Keratinocyte (primary cell): ENCODE measurements at regions not wholly inside any gene's neighbourhood (a gene's known extent, or its start where the extent isn't known, plus 50 kb on each side); places are given as distances from the start of the nearest gene placed in this dataset.
"Not testable (repeated sequence)": the region's sequence is repeated elsewhere in the genome, so short reads cannot be mapped to it uniquely, and the experiment has no call there.

Experiments
- DNase-seq: peaks from one replicate; pipeline ENCODE4 v3.0.0-alpha.2; 2011; ENCODE audit warnings: low read depth, missing footprints, low spot score
- FAIRE-seq: peaks from 2 replicates; lab custom pipeline; 2011; peaks lifted over from hg19 to GRCh38; lab: Jason Lieb, UNC
- H2AFZ ChIP-seq: 2 replicates; pipeline ENCODE4 v1.6.0; 2012; ENCODE audit warnings: low read length, control low read depth, inconsistent platforms; ENCODE audit not compliant: control insufficient read depth
- H3K27ac ChIP-seq: 2 replicates; pipeline ENCODE4 v1.5.1; 2011; ENCODE audit warnings: low read length; ENCODE audit not compliant: control insufficient read depth, insufficient read depth
- H3K27me3 ChIP-seq: 3 replicates; pipeline ENCODE4 v1.6.0; 2011; ENCODE audit warnings: low read length; ENCODE audit not compliant: control insufficient read depth, insufficient read depth; ENCODE audit errors: extremely low read depth
- H3K36me3 ChIP-seq, 2 experiments: 2 replicates in 1 of 2; 3 replicates in 1 of 2; pipeline ENCODE4 v1.5.1; 2011; ENCODE audit warnings: low read length in 2 of 2, mild to moderate bottlenecking in 1 of 2; ENCODE audit not compliant: control insufficient read depth in 2 of 2, insufficient read depth in 2 of 2; ENCODE audit errors: extremely low read depth in 1 of 2
- H3K4me1 ChIP-seq: 3 replicates; pipeline ENCODE4 v1.5.1; 2011; ENCODE audit warnings: low read length; ENCODE audit not compliant: control insufficient read depth, insufficient read depth; ENCODE audit errors: extremely low read depth
- H3K4me2 ChIP-seq: 3 replicates; pipeline ENCODE4 v1.6.0; 2011; ENCODE audit warnings: low read depth, low read length; ENCODE audit not compliant: control insufficient read depth, insufficient read depth; ENCODE audit errors: extremely low read depth
- H3K4me3 ChIP-seq, 3 experiments: fragments of 200-600 bp in 1 of 3; sonication (generic) in 1 of 3; 2 replicates in 2 of 3; 3 replicates in 1 of 3; pipeline ENCODE4 v1.5.1; 2011 to 2016; ENCODE audit warnings: low read length in 3 of 3, mild to moderate bottlenecking in 3 of 3, control low read depth in 2 of 3, inconsistent platforms in 1 of 3, low read depth in 1 of 3, mixed read lengths in 1 of 3, mixed run types in 1 of 3, moderate library complexity in 1 of 3; ENCODE audit not compliant: control insufficient read depth in 2 of 3, insufficient read depth in 2 of 3; ENCODE audit errors: extremely low read depth in 1 of 3
- H3K79me2 ChIP-seq: 2 replicates; pipeline ENCODE4 v1.6.0; 2012; ENCODE audit warnings: low read length; ENCODE audit not compliant: control insufficient read depth, insufficient read depth
- H3K9ac ChIP-seq: 3 replicates; pipeline ENCODE4 v1.6.0; 2011; ENCODE audit warnings: low read length; ENCODE audit not compliant: control insufficient read depth, insufficient read depth; ENCODE audit errors: extremely low read depth
- H3K9me1 ChIP-seq: 3 replicates; pipeline ENCODE4 v1.6.0; 2011; ENCODE audit warnings: low read length; ENCODE audit not compliant: control insufficient read depth, insufficient read depth; ENCODE audit errors: extremely low read depth
- H3K9me3 ChIP-seq: 2 replicates; pipeline ENCODE4 v1.5.1; 2012; ENCODE audit warnings: low read depth, low read length; ENCODE audit not compliant: control insufficient read depth
- H4K20me1 ChIP-seq: 3 replicates; pipeline ENCODE4 v1.6.0; 2011; ENCODE audit warnings: low read length; ENCODE audit not compliant: control insufficient read depth, insufficient read depth; ENCODE audit errors: extremely low read depth
- EZH2 ChIP-seq: IDR thresholded peaks from one replicate; pipeline ENCODE4 v1.6.1; 2012; ENCODE audit warnings: inconsistent platforms, mild to moderate bottlenecking, low read length, moderate library complexity
- dilution Hi-C: fragments of 300-500 bp; cut with MboI; formaldehyde crosslinking; loops from one replicate; pipeline ENCODE4 v1.7.0; 2020; ENCODE audit warnings: low sequenced_read_pairs; ENCODE audit not compliant: extremely low pct_ligation_motif_present
- TF ChIP-seq, protein P1 (sequence below), 3 experiments: IDR thresholded peaks in 1 of 3; conservative IDR thresholded peaks in 1 of 3; optimal IDR thresholded peaks in 1 of 3; 2 replicates in 2 of 3; 3 replicates in 1 of 3; pipeline versions ENCODE3 to v1.5.1; 2011; ENCODE audit warnings: low read length in 3 of 3, mild to moderate bottlenecking in 3 of 3, moderate library complexity in 2 of 3, control low read depth in 1 of 3, inconsistent platforms in 1 of 3; ENCODE audit not compliant: insufficient read depth in 2 of 3; ENCODE audit errors: extremely low read depth in 1 of 3

- H3K79me2 ChIP-seq = no peaks in the 10 kb centered on the region
- no peaks in the 10 kb centered on the region for H3K9me3 ChIP-seq
- H3K27ac ChIP-seq = no peak overlapping the region
- H3K27me3 ChIP-seq = no peaks in the 10 kb centered on the region
- H3K4me1 ChIP-seq = no peaks in the 10 kb centered on the region
- no peak overlapping the region for H2AFZ ChIP-seq
- FAIRE-seq (no peak), DNase-seq (no peak)
- no peaks in the 10 kb centered on the region for H3K9me1 ChIP-seq
- no peak overlapping the region for H3K4me3 ChIP-seq
- no peaks in the 10 kb centered on the region for H4K20me1 ChIP-seq
- H3K36me3 ChIP-seq = no peaks in the 10 kb centered on the region
- H3K9ac ChIP-seq = no peak overlapping the region
- TF ChIP-seq EZH2 = no peak
- TF ChIP-seq, protein P1, sequence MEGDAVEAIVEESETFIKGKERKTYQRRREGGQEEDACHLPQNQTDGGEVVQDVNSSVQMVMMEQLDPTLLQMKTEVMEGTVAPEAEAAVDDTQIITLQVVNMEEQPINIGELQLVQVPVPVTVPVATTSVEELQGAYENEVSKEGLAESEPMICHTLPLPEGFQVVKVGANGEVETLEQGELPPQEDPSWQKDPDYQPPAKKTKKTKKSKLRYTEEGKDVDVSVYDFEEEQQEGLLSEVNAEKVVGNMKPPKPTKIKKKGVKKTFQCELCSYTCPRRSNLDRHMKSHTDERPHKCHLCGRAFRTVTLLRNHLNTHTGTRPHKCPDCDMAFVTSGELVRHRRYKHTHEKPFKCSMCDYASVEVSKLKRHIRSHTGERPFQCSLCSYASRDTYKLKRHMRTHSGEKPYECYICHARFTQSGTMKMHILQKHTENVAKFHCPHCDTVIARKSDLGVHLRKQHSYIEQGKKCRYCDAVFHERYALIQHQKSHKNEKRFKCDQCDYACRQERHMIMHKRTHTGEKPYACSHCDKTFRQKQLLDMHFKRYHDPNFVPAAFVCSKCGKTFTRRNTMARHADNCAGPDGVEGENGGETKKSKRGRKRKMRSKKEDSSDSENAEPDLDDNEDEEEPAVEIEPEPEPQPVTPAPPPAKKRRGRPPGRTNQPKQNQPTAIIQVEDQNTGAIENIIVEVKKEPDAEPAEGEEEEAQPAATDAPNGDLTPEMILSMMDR (optimal IDR thresholded peaks at IDR 0.05 in 1 of 3, IDR thresholded peaks at IDR 0.05 in 1 of 3, conservative IDR thresholded peaks at IDR 0.05 in 1 of 3; ENCODE audit: extremely low read depth in 1 of 3, insufficient read depth in 2 of 3, low read length in 3 of 3) = no peak
- no peak overlapping the region for H3K4me2 ChIP-seq
- dilution Hi-C loops = no loop called here
Observed at GRCh38 chrX:131649741-131650140, 105.9 kb downstream of the OR13H1 start.

GRCh38 chrX:131650637-131651410, 107.0 kb downstream of the OR13H1 start:
- Histone ChIP-seq H4K20me1 (no peaks in the 10 kb centered on the region), H2AFZ (no peak overlapping the region), H3K9me3 (no peaks in the 10 kb centered on the region), H3K4me1 (no peaks in the 10 kb centered on the region), H3K4me3 (no peak overlapping the region), H3K9me1 (no peaks in the 10 kb centered on the region), H3K9ac (no peak overlapping the region), H3K4me2 (no peak overlapping the region), H3K79me2 (no peaks in the 10 kb centered on the region), H3K36me3 (no peaks in the 10 kb centered on the region), H3K27me3 (no peaks in the 10 kb centered on the region), H3K27ac (no peak overlapping the region)
- dilution Hi-C loops = no loop called here
- no peak for FAIRE-seq
- no peak for DNase-seq
- no peak for TF ChIP-seq EZH2

DNA sequence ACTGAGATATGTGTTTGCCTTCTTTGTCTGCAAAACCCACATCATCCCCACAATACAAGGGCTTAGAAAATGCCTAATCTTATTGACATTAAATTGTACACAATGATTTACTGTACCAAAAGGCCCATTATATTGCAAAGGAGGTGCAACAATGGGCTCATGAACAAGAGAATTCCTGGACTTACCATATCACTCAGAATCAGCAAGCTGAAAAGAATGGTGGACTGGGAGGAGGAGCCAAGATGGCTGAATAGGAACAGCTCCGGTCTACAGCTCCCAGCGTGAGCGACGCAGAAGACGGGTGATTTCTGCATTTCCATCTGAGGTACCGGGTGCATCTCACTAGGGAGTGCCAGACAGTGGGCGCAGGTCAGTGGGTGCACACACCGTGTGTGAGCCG, 119.9 kb downstream of the OR13H1 start:
- not testable (repeated sequence) for H3K79me2 ChIP-seq

More for the DNA sequence above, 119.9 kb downstream of the OR13H1 start:
- dilution Hi-C loops, H3K27me3 ChIP-seq, H3K9ac ChIP-seq, H2AFZ ChIP-seq, H3K4me2 ChIP-seq, H3K9me1 ChIP-seq, H3K36me3 ChIP-seq, H3K4me1 ChIP-seq, FAIRE-seq, H4K20me1 ChIP-seq, H3K27ac ChIP-seq, H3K9me3 ChIP-seq, DNase-seq, H3K4me3 ChIP-seq: not testable (repeated sequence)
